ENCODE measurements at regions not wholly inside any gene's neighbourhood (a gene's known extent, or its start where the extent isn't known, plus 50 kb on each side); places are given as distances from the start of the nearest gene placed in this dataset.
"Not testable (repeated sequence)": the region's sequence is repeated elsewhere in the genome, so short reads cannot be mapped to it uniquely, and the experiment has no call there.

GRCh38 chr17:30677550-30678249, 146.8 kb downstream of the CRLF3 start:
- no peak for DNase-seq (ENCODE audit: low read depth)
- H3K4me3 ChIP-seq (ENCODE audit: low read length) = no peak overlapping the region
- no peak for TF ChIP-seq CTCF (conservative IDR thresholded peaks at IDR 0.05; ENCODE audit: low read depth, low read length)

DNA sequence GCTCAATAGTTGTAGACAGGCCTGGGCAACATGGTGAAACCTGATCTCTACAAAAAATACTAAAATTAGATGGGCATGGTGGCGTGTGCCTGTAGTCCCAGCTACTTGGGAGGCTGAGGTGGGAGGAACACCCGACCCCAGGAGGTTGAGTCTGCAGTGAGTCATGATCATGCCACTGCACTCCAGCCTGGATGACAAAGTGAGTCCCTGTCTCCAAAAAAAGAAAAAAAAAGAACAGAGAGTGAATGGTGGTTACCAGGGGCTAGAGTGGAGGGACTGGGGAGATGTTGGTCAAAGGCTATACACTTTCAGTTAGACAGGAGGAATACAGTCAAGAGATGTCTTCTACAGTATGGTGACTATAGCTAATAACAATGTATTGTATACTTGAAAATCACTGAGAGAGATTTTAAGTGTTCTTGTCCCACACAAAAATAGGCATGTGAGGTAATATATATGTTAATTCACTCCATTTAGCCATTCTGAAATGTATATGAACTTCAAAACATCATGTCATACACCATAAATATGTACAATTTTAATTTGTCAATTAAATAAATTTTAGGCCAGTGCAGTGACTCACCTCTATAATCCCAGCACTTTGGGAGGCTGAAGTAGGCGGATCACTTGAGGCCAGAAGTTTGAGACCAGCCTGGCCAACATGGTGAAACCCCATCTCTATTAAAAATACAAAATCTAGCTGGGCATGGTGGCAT, 148.6 kb downstream of the CRLF3 start:
- H3K4me3 ChIP-seq (ENCODE audit: low read length); DNase-seq (ENCODE audit: low read depth): not testable (repeated sequence)

DNA sequence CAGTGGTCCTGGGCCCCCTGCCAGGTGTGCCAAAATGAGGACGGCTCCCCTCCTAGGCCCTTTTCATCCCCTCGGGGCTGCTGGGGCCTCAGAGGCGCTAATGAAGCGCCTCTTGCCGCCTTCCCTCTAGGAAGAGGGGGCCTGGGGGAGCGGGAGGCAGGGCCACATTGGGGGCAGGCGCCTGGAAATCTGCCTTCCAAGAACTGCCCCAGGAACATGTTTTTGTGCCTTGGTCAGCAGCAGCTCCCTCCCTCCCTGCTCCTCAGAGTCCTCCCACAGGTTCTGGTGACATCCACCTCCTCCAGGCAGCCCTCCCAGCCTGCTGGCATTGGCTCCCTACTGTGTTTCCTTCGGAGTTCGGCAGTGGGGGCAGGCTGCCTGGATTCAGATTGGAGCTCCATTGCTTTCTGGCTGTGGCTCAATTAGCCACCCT, 155.3 kb downstream of the CRLF3 start:
- not testable (repeated sequence) for H3K4me3 ChIP-seq (ENCODE audit: low read length); DNase-seq (ENCODE audit: low read depth)

GRCh38 chr17:30668360-30669181, 155.9 kb downstream of the CRLF3 start:
- not testable (repeated sequence) for H3K4me3 ChIP-seq (ENCODE audit: low read length); DNase-seq (ENCODE audit: low read depth)

DNA sequence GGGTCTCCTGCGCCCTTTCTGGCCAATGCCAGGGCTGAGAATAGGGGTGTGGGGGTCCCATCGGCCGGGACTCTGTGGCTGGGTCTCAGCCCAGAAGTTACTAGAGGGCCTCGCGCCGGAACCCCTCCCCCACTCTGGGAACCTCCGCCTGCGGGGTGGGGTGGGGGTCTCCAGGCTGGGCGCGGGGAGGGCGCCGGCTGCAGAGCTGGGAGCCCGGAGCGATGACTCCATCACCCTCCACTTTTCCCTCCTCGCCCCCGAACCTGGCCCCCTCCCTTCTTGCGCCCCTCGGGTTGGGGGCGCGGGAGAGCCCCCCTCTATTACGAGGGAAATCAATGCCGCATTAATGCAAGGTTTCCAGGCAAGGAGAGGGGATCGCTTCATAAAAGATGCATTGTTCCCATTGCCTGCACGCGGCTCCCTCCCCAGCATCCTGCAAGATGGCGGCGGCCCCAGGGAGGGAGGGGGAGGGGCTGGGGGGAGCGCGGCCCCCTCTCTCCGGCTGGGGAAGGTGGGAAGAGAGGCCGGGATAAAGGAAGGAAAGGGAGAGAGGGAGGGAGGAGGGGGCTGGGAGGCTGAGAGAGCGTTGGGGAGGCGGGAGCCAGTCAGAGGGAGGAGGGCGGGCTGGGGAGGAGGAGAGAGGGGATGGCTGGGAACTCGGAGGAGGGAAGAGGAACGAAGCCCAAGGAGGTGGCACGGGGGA, 156.7 kb downstream of the CRLF3 start:
- peak; percentile 13 for DNase-seq (ENCODE audit: low read depth)
- H3K4me3 ChIP-seq (ENCODE audit: low read length) = peak overlapping the region; percentile 44

GRCh38 chr17:30666838-30667656, 157.4 kb downstream of the CRLF3 start:
- H3K4me3 ChIP-seq (ENCODE audit: low read length) = peak overlapping the region; percentile 44
- DNase-seq (ENCODE audit: low read depth) = not testable (repeated sequence)

DNA sequence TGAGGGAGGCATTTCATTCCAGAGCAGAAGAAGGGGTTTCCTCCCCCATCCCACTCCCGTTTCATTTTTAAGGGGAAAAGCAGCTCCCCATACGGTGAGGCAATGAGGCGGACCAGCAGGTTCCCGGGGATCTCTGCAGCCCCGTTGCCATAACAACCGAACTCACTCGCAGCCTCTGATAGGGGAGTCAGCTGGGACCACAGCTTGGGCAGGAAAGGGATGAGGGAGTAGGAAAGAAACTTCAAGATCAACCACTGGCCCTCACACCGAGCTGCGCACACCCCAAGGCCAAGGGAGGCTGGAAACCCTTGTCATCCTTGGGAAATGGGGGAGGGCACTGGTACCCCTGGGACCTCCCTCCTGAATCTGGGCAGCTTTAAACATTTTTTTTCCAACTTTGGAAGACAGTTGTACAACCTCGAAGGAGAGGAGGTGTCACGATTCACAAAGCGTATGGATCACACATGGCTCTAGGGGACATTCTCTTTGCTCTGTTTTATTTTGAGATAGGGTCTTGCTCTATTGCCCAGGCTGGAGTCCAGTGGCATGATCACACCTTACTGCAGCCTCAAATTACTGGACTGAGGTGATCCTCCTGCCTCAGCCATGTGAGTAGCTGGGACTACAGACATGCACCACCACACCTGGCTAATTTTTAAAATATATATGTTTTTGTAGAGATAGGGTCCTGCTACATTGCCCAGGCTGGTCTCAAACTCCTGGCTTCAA, 160.6 kb downstream of the CRLF3 start:
- H3K4me3 ChIP-seq (ENCODE audit: low read length); DNase-seq (ENCODE audit: low read depth): not testable (repeated sequence)

DNA sequence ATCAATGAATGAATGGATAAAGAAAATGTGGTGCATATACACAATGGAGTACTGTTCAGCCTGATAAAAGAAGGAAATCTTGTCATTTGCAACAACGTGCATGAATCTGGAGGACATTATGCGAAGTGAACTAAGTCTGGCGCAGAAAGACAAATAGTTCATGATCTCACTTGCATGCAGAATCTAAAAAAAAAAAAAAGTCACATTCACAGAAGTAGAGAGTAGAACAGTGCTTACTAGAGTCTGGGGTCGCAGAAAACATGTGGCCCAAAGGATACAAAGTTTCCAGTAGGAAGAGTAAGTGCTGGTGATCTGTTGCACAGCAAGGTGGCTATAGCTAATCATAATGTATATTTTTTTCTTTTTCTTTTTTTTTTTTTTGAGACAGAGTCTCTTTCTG, 167.3 kb downstream of the CRLF3 start:
- H3K4me3 ChIP-seq (ENCODE audit: low read length); DNase-seq (ENCODE audit: low read depth): not testable (repeated sequence)

GRCh38 chr17:30653038-30653437, 171.5 kb downstream of the CRLF3 start:
- not testable (repeated sequence) for H3K4me3 ChIP-seq (ENCODE audit: low read length); DNase-seq (ENCODE audit: low read depth)

GRCh38 chr17:30650149-30650548, 172.9 kb downstream of the GOSR1 start:
- not testable (repeated sequence) for DNase-seq (ENCODE audit: low read depth); H3K4me3 ChIP-seq (ENCODE audit: low read length)

DNA sequence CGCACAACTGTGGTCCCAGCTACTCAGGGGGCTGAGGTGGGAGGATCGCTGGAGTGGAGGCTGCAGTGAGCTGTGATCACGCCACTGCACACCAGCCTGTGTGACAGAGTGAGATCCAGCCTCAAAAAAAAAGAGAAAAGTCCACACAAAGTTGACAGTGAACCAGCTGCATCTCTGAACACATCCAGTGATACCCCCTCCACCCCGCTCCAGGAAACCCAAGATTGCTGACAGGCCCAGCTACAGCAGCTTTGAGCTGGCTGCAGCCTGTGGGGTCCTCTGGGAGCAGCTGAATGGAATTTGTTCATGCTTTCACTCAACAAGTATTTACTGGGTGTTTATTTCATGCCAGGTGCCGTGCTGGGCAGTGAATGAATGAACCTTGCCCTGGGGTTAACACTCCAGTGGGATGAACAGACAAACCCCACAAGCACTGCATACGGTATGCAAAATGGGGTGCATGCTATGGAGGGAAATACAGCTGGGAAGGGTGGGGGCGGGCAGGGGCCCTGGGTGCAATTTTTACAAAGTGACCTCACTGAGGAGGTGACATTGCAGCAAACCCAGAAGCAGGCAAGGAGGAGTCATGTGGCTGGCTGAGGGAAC, 170.9 kb downstream of the GOSR1 start:
- not testable (repeated sequence) for DNase-seq (ENCODE audit: low read depth); H3K4me3 ChIP-seq (ENCODE audit: low read length)

DNA sequence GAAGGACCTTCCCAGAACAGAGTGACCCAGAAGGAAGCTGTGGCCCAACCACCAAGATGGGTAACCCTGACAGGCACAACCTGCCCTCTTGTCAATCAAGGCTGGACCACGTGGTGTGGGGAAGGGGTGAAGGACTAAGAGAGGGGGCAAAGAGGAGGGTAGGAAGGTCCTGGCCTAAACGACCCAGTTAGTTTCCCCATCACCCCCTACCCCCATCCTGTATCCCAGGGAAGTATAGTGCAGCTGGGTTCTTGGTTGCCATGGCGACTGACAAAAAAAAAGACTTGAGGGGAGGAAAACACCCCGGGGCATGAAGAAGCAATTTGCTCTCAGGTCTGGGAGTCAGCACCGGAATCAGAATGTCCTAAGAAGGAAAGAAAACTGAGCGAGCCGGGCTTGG, 168.7 kb downstream of the GOSR1 start:
- not testable (repeated sequence) for H3K4me3 ChIP-seq (ENCODE audit: low read length); DNase-seq (ENCODE audit: low read depth)

DNA sequence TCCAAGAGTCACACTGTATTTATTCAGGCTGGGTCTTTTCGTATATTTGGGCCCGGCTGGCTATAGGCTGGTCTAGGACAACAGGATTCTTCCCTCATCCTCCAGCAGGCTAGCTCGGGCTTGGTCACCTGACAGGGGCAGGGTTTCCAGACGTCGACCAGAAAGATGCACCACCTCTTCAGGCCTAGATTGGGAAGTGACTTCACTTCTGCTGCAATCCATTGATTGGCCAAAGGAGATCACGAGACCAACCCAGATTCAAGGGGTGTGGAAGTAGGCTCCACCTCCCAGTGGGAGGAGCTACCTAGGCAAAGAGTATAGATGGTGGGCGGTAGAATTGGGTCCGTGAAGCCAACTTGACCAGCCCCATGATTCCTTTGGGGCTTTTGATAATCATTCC, 167.5 kb downstream of the GOSR1 start:
- not testable (repeated sequence) for H3K4me3 ChIP-seq (ENCODE audit: low read length); DNase-seq (ENCODE audit: low read depth)

GRCh38 chr17:30644287-30644686, 167.1 kb downstream of the GOSR1 start:
- not testable (repeated sequence) for H3K4me3 ChIP-seq (ENCODE audit: low read length); DNase-seq (ENCODE audit: low read depth)

DNA sequence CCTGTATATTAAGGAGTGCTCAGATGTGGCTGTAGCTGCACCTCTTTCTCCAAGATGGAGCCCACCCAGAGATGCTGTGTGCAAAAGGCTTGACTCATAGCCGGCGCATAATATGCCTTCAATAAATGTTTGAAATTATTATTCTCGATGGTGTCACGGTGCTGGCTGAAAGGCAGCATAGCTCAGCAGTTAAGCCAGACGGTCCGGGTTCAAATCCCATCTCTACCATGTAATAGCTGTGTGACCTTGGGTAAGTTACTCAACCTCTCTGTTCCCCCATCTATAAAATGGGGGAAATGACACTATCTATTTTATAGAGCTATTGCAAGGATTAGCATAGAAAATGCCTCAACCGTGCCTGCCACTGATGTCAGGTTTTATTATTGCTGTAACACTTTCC, 164.2 kb downstream of the GOSR1 start:
- DNase-seq (ENCODE audit: low read depth); H3K4me3 ChIP-seq (ENCODE audit: low read length): not testable (repeated sequence)

GRCh38 chr17:30639391-30639790, 162.2 kb downstream of the GOSR1 start:
- DNase-seq (ENCODE audit: low read depth); H3K4me3 ChIP-seq (ENCODE audit: low read length): not testable (repeated sequence)
